ENCODE measurements at regions not wholly inside any gene's neighbourhood (a gene's known extent, or its start where the extent isn't known, plus 50 kb on each side); places are given as distances from the start of the nearest gene placed in this dataset.

- ATAC-seq, result no peak
- intact Hi-C loops (cut with DNase I), result no loop called here
- no peak for DNase-seq (ENCODE audit: missing footprints)
Measured at GRCh38 chr3:59308001-59308400, 258.2 kb upstream of the CFAP20DC start.

GRCh38 chr3:59306436-59306835 lies 256.6 kb upstream of the CFAP20DC start:
- ATAC-seq, result no peak
- intact Hi-C loops (cut with DNase I), result no loop called here
- DNase-seq (ENCODE audit: missing footprints), result no peak

DNA sequence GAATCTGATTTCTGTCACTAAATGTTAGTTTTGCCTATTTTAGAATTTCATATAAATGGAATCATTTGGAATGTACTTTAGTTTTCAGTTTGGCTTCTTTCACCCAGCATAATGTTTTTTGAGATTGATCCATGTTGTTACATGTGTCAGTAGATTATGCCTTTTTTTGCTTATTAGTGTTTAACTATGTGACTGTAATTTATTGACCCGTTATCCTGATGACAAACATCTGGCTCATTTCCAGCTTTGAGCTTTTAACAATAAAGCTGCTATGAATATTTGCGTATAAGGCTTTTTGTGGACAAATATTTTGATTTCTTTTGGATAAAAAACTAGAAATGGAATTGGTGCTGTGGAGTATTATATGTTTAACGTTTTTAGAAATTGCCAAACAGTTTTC lies 254.5 kb upstream of the CFAP20DC start:
- intact Hi-C loops (cut with DNase I), result no loop called here
- DNase-seq (ENCODE audit: missing footprints) (no peak), ATAC-seq (no peak)

GRCh38 chr3:59303452-59303851 lies 253.6 kb upstream of the CFAP20DC start:
- intact Hi-C loops (cut with DNase I), result no loop called here
- DNase-seq (ENCODE audit: missing footprints) (no peak), ATAC-seq (no peak)

GRCh38 chr3:59302442-59302841 lies 252.6 kb upstream of the CFAP20DC start:
- intact Hi-C loops (cut with DNase I), result no loop called here
- no peak for ATAC-seq
- DNase-seq (ENCODE audit: missing footprints), result no peak

DNA sequence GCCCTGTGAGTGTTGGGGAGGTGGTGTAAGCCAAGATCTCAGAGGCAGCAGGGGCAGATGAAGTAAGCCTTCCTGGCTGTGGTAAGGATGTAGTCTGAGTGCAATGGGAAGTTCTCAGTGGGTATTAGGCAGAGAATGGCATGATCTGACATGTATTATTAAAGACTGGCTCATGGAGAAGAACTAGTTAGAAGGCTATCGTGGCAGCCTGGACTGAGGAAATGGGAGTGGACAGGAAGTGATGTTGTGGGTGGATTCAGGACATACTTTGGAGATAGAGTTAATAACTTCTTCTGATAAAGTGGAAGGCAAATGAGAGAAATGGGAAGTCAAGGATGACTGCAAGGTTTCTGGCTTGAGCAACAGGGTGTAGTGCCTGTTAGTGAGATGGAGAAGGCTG lies 250.9 kb upstream of the CFAP20DC start:
- intact Hi-C loops (cut with DNase I), result no loop called here
- DNase-seq (ENCODE audit: missing footprints) (no peak), ATAC-seq (no peak)

- ATAC-seq, result no peak
- intact Hi-C loops (cut with DNase I), result no loop called here
Measured at GRCh38 chr3:59299561-59299960, 249.7 kb upstream of the CFAP20DC start.

GRCh38 chr3:59290358-59290757 lies 240.5 kb upstream of the CFAP20DC start:
- intact Hi-C loops (cut with DNase I), result no loop called here
- no peak for DNase-seq (ENCODE audit: missing footprints)
- no peak for ATAC-seq

More at GRCh38 chr3:59299561-59299960, 249.7 kb upstream of the CFAP20DC start:
- DNase-seq (ENCODE audit: missing footprints), result no peak

DNA sequence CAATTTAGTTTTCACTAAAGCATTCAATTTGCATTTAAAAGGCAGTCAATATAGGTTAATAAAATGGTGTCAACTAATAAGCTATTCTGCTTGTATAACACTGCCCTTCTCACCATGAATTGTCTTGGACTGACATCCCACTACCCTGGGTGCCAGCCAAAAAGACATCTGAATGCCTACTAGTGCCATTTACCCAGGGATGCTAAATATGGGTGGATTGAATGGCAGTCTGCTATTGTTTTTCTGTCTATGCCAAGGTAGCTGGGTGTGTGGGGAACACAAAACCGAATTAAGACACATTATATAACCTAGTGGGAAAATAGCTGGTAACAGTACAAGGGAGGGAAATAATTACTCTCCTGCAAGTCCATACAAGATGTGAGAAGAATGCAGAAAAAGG lies 240.0 kb upstream of the CFAP20DC start:
- ATAC-seq, result no peak
- intact Hi-C loops (cut with DNase I), result no loop called here

DNA sequence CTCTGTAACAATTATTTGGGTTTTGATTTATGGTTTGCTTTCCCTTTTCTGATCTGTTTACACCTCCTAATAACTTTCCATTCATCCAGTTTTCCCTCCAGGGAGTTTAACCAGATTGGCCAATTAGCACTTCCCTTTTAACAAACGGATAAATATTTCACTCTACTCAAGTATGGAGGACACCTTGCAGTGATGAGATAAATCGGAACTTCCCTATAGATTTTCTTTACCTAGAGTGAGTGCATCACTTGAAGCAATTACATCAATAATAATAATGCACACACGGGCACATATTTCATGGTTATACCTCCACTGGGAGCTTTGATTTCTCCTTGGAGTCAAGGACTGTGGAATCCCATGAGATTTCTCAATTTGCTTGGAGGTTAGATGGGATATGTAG lies 239.1 kb upstream of the CFAP20DC start:
- intact Hi-C loops (cut with DNase I), result no loop called here
- ATAC-seq, result no peak

More for the DNA sequence above, 240.0 kb upstream of the CFAP20DC start:
- no peak for DNase-seq (ENCODE audit: missing footprints)

DNA sequence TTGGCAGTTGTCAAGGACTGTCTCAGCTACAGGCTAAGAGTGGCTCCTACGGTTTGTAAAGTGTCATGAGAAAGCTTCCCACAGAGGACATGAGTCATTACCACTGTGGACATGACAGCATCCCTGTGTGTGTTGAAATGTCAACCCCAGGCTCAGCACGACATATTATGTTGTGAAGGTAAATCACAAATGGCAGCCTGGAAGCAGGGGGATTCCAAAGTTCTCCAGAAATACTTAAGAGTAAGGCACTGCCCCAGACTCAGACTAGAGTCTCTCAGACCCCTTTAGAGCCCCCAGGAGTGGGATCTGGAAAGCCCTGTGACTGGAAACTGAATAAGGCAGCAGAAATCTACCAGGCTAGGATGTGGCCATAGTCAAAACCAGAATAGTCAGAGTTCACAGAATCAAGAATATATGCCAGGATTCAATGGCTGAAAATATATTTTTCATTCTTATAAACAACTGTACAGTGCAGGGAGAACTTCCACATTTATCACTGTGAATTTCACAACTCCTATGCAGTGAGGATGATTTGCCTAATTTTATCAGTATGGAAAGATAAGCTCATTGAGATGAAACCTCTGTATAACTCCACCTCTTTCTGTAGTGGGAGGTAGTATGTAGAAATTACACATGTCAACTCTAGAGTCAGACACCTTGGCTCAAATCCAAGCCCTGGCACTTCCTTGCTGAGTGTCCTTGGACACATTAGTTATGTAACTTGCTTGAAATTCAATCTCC lies 237.1 kb upstream of the CFAP20DC start:
- no peak for DNase-seq (ENCODE audit: missing footprints)
- ATAC-seq, result no peak
- intact Hi-C loops (cut with DNase I), result no loop called here

More for the DNA sequence above, 239.1 kb upstream of the CFAP20DC start:
- no peak for DNase-seq (ENCODE audit: missing footprints)

DNA sequence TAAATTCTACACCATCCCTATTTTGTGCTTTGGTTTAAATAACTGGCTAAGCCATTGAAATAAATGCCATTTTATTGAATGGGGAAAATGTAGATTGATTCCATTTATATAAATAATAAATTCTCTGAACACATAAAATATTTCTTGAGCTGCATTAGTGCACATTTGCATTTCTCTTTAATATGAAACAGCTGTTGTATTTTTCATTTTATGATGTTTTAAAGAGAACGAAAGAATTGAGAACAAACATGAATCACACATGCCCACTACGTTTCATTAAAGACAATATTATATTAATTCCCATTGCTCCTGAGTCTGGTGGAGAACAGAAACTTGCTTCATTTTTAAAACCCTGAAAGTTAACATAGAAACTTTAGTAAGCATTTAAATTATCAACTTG lies 235.7 kb upstream of the CFAP20DC start:
- intact Hi-C loops (cut with DNase I), result no loop called here
- DNase-seq (ENCODE audit: missing footprints) (no peak), ATAC-seq (no peak)

DNA sequence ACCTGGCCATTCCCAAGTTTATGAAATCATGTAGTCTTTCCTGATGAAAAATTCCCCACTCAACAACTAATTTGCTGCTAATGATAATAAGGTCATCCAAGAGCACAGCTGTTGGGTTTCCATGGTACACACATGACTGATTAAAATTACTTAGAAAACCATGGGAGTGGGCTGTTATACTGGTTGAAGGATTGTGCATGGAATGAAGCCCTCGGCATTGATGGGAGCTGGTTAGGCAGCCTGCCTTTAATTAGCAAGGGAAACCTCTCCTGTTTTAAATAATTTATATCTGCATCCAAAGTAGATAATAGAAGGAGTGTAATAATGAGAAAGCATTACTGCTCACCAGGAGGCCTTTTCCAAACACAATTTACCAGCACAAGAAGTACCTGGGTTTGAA lies 235.1 kb upstream of the CFAP20DC start:
- intact Hi-C loops (cut with DNase I), result no loop called here
- ATAC-seq (no peak), DNase-seq (ENCODE audit: missing footprints) (no peak)

GRCh38 chr3:59280113-59280512 lies 230.3 kb upstream of the CFAP20DC start:
- intact Hi-C loops (cut with DNase I), result no loop called here
- ATAC-seq (no peak), DNase-seq (ENCODE audit: missing footprints) (no peak)

GRCh38 chr3:59277816-59278215 lies 228.0 kb upstream of the CFAP20DC start:
- no peak for ATAC-seq
- no peak for DNase-seq (ENCODE audit: missing footprints)
- intact Hi-C loops (cut with DNase I), result no loop called here

DNA sequence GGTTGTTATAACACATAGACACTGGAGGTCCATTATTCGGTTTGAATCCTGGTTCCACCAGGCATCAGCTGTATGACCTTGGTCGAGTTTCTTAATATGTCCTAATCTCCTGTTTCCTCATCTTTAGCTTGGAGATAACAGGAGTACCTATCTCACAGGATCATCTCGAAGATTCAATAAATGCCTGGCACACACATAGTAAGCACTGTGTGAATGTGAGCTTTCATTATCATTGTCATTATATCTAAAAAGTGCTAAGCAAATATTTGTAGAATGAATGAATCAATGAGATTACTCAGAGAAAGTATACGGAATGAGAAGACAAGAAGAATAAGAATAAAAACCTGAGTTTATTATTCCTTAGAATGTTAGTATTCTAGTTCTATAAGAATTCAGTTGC lies 227.4 kb upstream of the CFAP20DC start:
- intact Hi-C loops (cut with DNase I), result no loop called here
- no peak for DNase-seq (ENCODE audit: missing footprints)

GRCh38 chr3:59273976-59274375 lies 224.2 kb upstream of the CFAP20DC start:
- ATAC-seq, result no peak
- DNase-seq (ENCODE audit: missing footprints), result no peak
- intact Hi-C loops (cut with DNase I), result no loop called here

More for the DNA sequence above, 227.4 kb upstream of the CFAP20DC start:
- ATAC-seq, result no peak

GRCh38 chr3:59271971-59272370 lies 222.1 kb upstream of the CFAP20DC start:
- DNase-seq (ENCODE audit: missing footprints), result no peak
- intact Hi-C loops (cut with DNase I), result no loop called here
- ATAC-seq, result no peak

DNA sequence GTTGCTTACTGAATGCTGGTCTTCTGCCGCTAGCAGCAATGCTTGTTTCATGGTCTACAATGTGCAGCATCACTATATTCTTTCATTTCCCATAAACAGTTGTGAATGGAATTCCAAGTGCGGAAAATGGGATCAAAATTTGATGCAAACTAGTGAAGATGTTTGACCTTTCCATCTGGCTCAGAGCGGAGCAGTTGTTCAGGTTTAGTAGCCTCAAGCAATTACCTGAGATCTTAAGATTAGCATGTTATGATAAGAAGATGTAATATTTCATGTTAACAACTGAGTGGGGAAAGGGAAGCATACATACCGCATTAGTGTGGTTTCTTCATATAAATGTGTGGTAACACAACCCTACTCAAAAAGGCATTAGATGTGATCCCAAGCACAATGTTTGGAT lies 221.1 kb upstream of the CFAP20DC start:
- ATAC-seq (no peak), DNase-seq (ENCODE audit: missing footprints) (no peak)
- intact Hi-C loops (cut with DNase I), result no loop called here

DNA sequence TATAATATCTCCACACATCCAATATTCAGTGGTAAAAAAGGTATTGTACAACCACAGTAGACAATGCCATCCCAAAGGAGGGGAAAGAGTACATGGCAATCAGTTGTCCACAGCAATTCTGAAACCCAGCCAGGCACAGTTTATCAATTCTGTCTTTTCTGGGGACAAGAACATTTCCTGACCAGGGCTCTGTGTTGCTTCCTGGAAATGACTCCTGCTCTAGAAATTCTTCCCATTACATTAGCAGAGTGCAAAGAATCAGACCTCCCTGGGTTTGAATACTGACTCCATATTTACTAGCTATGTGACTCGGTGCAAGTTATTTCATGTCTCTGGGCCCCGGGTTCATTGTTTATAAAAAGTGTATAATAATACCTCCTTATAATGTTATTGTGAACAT lies 220.4 kb upstream of the CFAP20DC start:
- DNase-seq (ENCODE audit: missing footprints) (no peak), ATAC-seq (no peak)
- intact Hi-C loops (cut with DNase I), result no loop called here

GRCh38 chr3:59268170-59268569 lies 218.3 kb upstream of the CFAP20DC start:
- intact Hi-C loops (cut with DNase I), result no loop called here
- ATAC-seq (no peak), DNase-seq (ENCODE audit: missing footprints) (no peak)

All from Right ventricle myocardium inferior (tissue), 1 donor.